ENCODE measurements at regions not wholly inside any gene's neighbourhood (a gene's known extent, or its start where the extent isn't known, plus 50 kb on each side); places are given as distances from the start of the nearest gene placed in this dataset.

- no peak for TF ChIP-seq EZH2phosphoT487 (IDR thresholded peaks at IDR 0.05; ENCODE audit: borderline replicate concordance, low read length)
- TF ChIP-seq CTCF (conservative IDR thresholded peaks at IDR 0.05; ENCODE audit: low read depth, low read length): no peak
Measured at GRCh38 chr13:80441968-80442367, 101.0 kb upstream of the SPRY2 start.
